Right atrium auricular region (tissue), 2 donors: ENCODE measurements at regions not wholly inside any gene's neighbourhood (a gene's known extent, or its start where the extent isn't known, plus 50 kb on each side); places are given as distances from the start of the nearest gene placed in this dataset.
"Not testable (repeated sequence)": the region's sequence is repeated elsewhere in the genome, so short reads cannot be mapped to it uniquely, and the experiment has no call there.

Experiments
- DNase-seq: peaks from one replicate; pipeline ENCODE4 v3.0.0-alpha.2; 2019; ENCODE audit warnings: low spot score
- H3K27ac ChIP-seq, 2 donors: fragments of 200-600 bp; sonication (generic); 1 replicate in 1 of 2; 2 replicates in 1 of 2; pipeline ENCODE4 v1.5.1; 2016 to 2019
- H3K27me3 ChIP-seq, 2 donors: fragments of 200-600 bp; sonication (generic); one replicate each; pipeline versions ENCODE4 v1.5.1 to v1.6.0; 2017 to 2019
- H3K36me3 ChIP-seq: fragments of 200-600 bp; sonication (generic); one replicate; pipeline ENCODE4 v1.5.1; 2016
- H3K4me1 ChIP-seq, 2 donors: fragments of 200-600 bp; sonication (generic); one replicate each; pipeline versions ENCODE4 v1.5.1 to v1.6.0; 2017 to 2019
- H3K4me3 ChIP-seq, 2 donors: fragments of 200-600 bp; sonication (generic); 1 replicate in 1 of 2; 2 replicates in 1 of 2; pipeline ENCODE4 v1.5.1; 2017 to 2019; ENCODE audit warnings: mild to moderate bottlenecking in 1 of 2, moderate library complexity in 1 of 2
- H3K9me3 ChIP-seq, 2 donors: fragments of 200-600 bp; sonication (generic); one replicate each; pipeline ENCODE4 v1.5.1; 2019
- CTCF ChIP-seq, 2 donors: fragments of 200-600 bp; sonication (generic); IDR thresholded peaks; one replicate each; pipeline ENCODE4 v1.5.1; 2019; ENCODE audit warnings: antibody characterized with exemption in 2 of 2

GRCh38 chr9:74138182-74138581 is 359.0 kb upstream of the RORB start:
- no peaks in the 10 kb centered on the region for H3K27me3 ChIP-seq
- no peak for TF ChIP-seq CTCF (IDR thresholded peaks at IDR 0.05)
- DNase-seq = no peak

DNA sequence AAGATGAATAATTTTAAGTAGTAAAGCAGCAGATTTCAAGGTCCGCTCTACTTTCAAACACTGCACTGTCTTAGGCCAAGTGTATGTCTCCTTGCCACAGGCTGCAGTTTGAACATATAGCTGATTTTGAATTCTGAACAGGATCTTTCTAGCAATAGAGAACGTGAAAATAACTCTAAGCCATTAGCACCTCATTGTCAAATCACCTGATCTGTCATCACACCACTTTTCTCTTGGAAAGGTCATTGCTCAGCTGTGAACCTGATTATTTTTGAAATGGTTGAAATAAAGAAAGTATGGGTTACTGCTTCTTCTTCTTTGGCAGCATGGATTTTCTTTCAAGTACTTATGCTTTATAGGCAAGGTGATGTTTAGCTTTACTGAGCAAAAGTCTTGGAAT is 357.0 kb upstream of the RORB start:
- H3K36me3 ChIP-seq = no peaks in the 10 kb centered on the region
- H3K4me3 ChIP-seq = no peak overlapping the region
- no peak for DNase-seq
- H3K27me3 ChIP-seq = no peaks in the 10 kb centered on the region
- TF ChIP-seq CTCF (IDR thresholded peaks at IDR 0.05) = no peak
- H3K4me1 ChIP-seq = no peaks in the 10 kb centered on the region
- H3K27ac ChIP-seq = no peak overlapping the region
- no peaks in the 10 kb centered on the region for H3K9me3 ChIP-seq

More at GRCh38 chr9:74138182-74138581, 359.0 kb upstream of the RORB start:
- H3K9me3 ChIP-seq = no peaks in the 10 kb centered on the region
- H3K36me3 ChIP-seq = no peaks in the 10 kb centered on the region
- H3K4me1 ChIP-seq = no peaks in the 10 kb centered on the region
- H3K27ac ChIP-seq = no peak overlapping the region
- no peak overlapping the region for H3K4me3 ChIP-seq

- no peak overlapping the region for H3K4me3 ChIP-seq
- H3K36me3 ChIP-seq = no peaks in the 10 kb centered on the region
- H3K27ac ChIP-seq = no peak overlapping the region
- H3K4me1 ChIP-seq = no peaks in the 10 kb centered on the region
- DNase-seq = no peak
- H3K27me3 ChIP-seq = no peaks in the 10 kb centered on the region
- no peak for TF ChIP-seq CTCF (IDR thresholded peaks at IDR 0.05)
- H3K9me3 ChIP-seq = no peaks in the 10 kb centered on the region
Measured at GRCh38 chr9:74147906-74148305, 349.2 kb upstream of the RORB start.

DNA sequence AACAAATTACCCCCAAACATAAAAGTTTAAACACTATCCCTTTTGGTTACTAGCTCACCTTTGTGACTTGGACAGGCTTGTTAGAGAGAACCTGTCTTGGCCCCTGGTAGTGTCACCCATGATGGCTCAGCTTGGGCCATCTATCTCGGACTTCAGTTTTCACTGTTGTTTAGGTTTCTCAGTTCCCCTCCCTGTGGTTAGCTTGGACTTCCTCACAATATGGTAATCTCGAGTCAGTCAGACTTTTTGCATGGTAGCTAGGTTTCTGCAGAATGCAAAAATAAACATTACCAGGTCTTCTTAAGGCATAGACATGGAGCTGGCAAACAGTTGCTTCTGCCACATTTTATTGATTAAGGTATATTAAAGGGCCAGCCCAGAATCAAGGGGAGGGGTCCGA is 324.3 kb upstream of the RORB start:
- Histone ChIP-seq H3K9me3 (no peaks in the 10 kb centered on the region), H3K27ac (no peak overlapping the region), H3K4me1 (no peaks in the 10 kb centered on the region), H3K27me3 (no peaks in the 10 kb centered on the region), H3K36me3 (no peaks in the 10 kb centered on the region), H3K4me3 (no peak overlapping the region)
- no peak for TF ChIP-seq CTCF (IDR thresholded peaks at IDR 0.05)
- DNase-seq = no peak

DNA sequence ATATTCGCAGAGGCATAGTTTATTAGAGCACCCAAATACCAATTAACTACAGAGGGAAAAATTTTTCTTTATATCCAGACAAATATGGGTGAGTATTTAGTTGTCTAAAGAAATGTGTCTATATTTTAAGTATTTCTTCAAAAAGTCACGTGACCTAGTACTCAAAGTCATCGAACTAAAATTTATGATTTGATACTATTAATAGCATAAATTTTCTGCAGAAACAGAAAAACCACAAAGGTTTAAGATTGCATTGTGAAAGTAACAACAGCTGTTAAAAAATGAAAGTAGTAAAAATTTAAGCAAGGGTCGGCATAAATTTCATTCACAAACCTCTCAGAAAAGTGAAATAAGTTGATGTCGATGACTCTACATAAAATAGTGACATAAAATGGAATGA is 323.9 kb upstream of the RORB start:
- H3K27me3 ChIP-seq = no peaks in the 10 kb centered on the region
- DNase-seq = no peak
- no peak for TF ChIP-seq CTCF (IDR thresholded peaks at IDR 0.05)
- no peak overlapping the region for H3K4me3 ChIP-seq
- no peaks in the 10 kb centered on the region for H3K9me3 ChIP-seq
- no peaks in the 10 kb centered on the region for H3K4me1 ChIP-seq
- H3K27ac ChIP-seq = no peak overlapping the region
- no peaks in the 10 kb centered on the region for H3K36me3 ChIP-seq

GRCh38 chr9:74197771-74198170 is 299.4 kb upstream of the RORB start:
- H3K4me3 ChIP-seq, H3K27me3 ChIP-seq, H3K9me3 ChIP-seq, H3K27ac ChIP-seq, H3K36me3 ChIP-seq, H3K4me1 ChIP-seq, DNase-seq: not testable (repeated sequence)
